NT2/D1 (cell line): ENCODE measurements at regions not wholly inside any gene's neighbourhood (a gene's known extent, or its start where the extent isn't known, plus 50 kb on each side); places are given as distances from the start of the nearest gene placed in this dataset.

Experiments
- SUZ12 ChIP-seq: IDR thresholded peaks from 2 replicates; pipeline ENCODE4 v1.6.1; 2011; ENCODE audit not compliant: insufficient read length, insufficient read depth; ENCODE audit errors: extremely low read depth
- YY1 ChIP-seq: IDR thresholded peaks from 2 replicates; pipeline ENCODE4 v1.6.1; 2011; ENCODE audit not compliant: insufficient read length, insufficient read depth
- ZNF274 ChIP-seq: IDR thresholded peaks from 2 replicates; pipeline ENCODE4 v1.6.1; 2011; ENCODE audit warnings: mild to moderate bottlenecking, low read depth, low read length

DNA sequence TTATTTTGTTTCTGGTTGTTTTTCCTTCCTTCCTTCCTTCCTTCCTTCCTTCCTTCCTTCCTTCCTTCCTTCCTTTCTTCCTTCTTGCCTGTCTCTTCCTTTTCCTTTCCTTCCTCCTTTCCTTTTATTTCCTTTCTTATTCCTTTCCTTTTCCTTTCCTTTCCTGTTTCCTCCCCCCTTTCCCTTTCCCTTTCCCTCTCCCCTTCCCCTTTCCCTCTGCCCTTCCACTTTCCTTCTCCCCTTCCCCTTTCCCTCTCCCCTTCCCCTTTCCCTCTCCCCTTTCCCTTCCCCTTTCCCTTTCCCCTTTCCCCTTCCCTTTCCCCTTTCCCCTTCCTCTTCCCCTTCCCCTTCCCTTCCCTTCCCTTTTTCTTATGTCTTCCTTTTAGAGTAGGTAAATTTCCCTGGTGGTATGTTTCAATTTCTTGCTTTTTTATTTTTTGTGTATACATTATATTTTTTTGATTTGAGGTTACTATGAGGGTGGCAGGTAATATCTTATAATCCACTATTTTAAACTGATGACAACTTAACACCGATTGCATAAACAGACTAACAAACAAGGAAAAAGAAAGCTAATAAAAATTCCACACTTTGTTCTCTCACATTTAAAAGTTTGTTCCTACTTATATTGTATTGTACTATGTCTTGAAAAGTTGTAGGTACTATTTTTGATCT lies 311.0 kb upstream of the FSHR start:
- TF ChIP-seq ZNF274 = no peak
- no peak for TF ChIP-seq YY1
- TF ChIP-seq SUZ12 = no peak
